ENCODE measurements at regions not wholly inside any gene's neighbourhood (a gene's known extent, or its start where the extent isn't known, plus 50 kb on each side); places are given as distances from the start of the nearest gene placed in this dataset.

GRCh38 chr2:212596276-212596675 is 57.7 kb upstream of the ERBB4 start (continued):
- TF ChIP-seq, protein P1, sequence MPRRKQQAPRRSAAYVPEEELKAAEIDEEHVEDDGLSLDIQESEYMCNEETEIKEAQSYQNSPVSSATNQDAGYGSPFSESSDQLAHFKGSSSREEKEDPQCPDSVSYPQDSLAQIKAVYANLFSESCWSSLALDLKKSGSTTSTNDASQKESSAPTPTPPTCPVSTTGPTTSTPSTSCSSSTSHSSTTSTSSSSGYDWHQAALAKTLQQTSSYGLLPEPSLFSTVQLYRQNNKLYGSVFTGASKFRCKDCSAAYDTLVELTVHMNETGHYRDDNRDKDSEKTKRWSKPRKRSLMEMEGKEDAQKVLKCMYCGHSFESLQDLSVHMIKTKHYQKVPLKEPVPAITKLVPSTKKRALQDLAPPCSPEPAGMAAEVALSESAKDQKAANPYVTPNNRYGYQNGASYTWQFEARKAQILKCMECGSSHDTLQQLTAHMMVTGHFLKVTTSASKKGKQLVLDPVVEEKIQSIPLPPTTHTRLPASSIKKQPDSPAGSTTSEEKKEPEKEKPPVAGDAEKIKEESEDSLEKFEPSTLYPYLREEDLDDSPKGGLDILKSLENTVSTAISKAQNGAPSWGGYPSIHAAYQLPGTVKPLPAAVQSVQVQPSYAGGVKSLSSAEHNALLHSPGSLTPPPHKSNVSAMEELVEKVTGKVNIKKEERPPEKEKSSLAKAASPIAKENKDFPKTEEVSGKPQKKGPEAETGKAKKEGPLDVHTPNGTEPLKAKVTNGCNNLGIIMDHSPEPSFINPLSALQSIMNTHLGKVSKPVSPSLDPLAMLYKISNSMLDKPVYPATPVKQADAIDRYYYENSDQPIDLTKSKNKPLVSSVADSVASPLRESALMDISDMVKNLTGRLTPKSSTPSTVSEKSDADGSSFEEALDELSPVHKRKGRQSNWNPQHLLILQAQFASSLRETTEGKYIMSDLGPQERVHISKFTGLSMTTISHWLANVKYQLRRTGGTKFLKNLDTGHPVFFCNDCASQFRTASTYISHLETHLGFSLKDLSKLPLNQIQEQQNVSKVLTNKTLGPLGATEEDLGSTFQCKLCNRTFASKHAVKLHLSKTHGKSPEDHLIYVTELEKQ (CRISPR knock-in tag; IDR thresholded peaks at IDR 0.05): no peak
- TF ChIP-seq SAFB2 (IDR thresholded peaks at IDR 0.05; ENCODE audit: borderline replicate concordance, low read depth, low read length, severe bottlenecking) (no peak), PRPF4 (IDR thresholded peaks at IDR 0.05; ENCODE audit: insufficient read depth, low read depth, low read length, poor library complexity, severe bottlenecking) (no peak), BRD9 (IDR thresholded peaks at IDR 0.05; ENCODE audit: low read depth, partially characterized antibody) (no peak), NCOR1 (IDR thresholded peaks at IDR 0.05) (no peak), SMAD4 (CRISPR knock-in tag; conservative IDR thresholded peaks at IDR 0.05) (no peak), ZBTB8A (IDR thresholded peaks at IDR 0.05; ENCODE audit: partially characterized antibody) (no peak), MIER1 (IDR thresholded peaks at IDR 0.05; ENCODE audit: low read depth) (no peak)
- TF ChIP-seq, protein P2, sequence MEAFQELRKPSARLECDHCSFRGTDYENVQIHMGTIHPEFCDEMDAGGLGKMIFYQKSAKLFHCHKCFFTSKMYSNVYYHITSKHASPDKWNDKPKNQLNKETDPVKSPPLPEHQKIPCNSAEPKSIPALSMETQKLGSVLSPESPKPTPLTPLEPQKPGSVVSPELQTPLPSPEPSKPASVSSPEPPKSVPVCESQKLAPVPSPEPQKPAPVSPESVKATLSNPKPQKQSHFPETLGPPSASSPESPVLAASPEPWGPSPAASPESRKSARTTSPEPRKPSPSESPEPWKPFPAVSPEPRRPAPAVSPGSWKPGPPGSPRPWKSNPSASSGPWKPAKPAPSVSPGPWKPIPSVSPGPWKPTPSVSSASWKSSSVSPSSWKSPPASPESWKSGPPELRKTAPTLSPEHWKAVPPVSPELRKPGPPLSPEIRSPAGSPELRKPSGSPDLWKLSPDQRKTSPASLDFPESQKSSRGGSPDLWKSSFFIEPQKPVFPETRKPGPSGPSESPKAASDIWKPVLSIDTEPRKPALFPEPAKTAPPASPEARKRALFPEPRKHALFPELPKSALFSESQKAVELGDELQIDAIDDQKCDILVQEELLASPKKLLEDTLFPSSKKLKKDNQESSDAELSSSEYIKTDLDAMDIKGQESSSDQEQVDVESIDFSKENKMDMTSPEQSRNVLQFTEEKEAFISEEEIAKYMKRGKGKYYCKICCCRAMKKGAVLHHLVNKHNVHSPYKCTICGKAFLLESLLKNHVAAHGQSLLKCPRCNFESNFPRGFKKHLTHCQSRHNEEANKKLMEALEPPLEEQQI (IDR thresholded peaks at IDR 0.05): no peak

All from K562 (cell line).